Suprapubic skin (tissue), 4 donors: ENCODE measurements at regions not wholly inside any gene's neighbourhood (a gene's known extent, or its start where the extent isn't known, plus 50 kb on each side); places are given as distances from the start of the nearest gene placed in this dataset.

Experiments
- DNase-seq, 2 donors: peaks; one replicate each; pipeline ENCODE4 v3.0.0-alpha.2; 2019; ENCODE audit warnings: low spot score in 2 of 2
- H3K27ac ChIP-seq: fragments of 200-600 bp; sonication (generic); one replicate; pipeline ENCODE4 v1.5.1; 2019
- H3K27me3 ChIP-seq: fragments of 200-600 bp; sonication (generic); one replicate; pipeline ENCODE4 v1.5.1; 2019
- H3K36me3 ChIP-seq: fragments of 200-600 bp; sonication (generic); one replicate; pipeline ENCODE4 v1.5.1; 2019
- H3K4me1 ChIP-seq: fragments of 200-600 bp; sonication (generic); one replicate; pipeline ENCODE4 v1.5.1; 2019
- H3K4me3 ChIP-seq: fragments of 200-600 bp; sonication (generic); one replicate; pipeline ENCODE4 v1.5.1; 2019; ENCODE audit warnings: mild to moderate bottlenecking
- H3K9me3 ChIP-seq: fragments of 200-600 bp; sonication (generic); one replicate; pipeline ENCODE4 v1.5.1; 2019
- EP300 ChIP-seq: sonication (generic); formaldehyde crosslinking; IDR thresholded peaks from one replicate; pipeline ENCODE4 v1.6.1; 2017; ENCODE audit warnings: antibody characterized with exemption
- POLR2A ChIP-seq, 2 donors: fragments of 450-650 bp; IDR thresholded peaks; one replicate each; pipeline ENCODE4 v1.6.1; 2017; ENCODE audit warnings: antibody characterized with exemption in 2 of 2, mild to moderate bottlenecking in 2 of 2, moderate library complexity in 2 of 2
- POLR2AphosphoS5 ChIP-seq, 3 donors: sonication (generic); formaldehyde crosslinking; IDR thresholded peaks; one replicate each; pipeline ENCODE4 v1.6.1; 2017; ENCODE audit warnings: antibody characterized with exemption in 3 of 3
- WGBS: methylation state at CpG from one replicate; pipeline ENCODE4 v1.1.5; 2018; 5-methylcytosine and 5-hydroxymethylcytosine counted together
- TF ChIP-seq, protein P1 (sequence below), 2 donors: fragments of 200-600 bp in 1 of 2; fragments of 450-650 bp in 1 of 2; sonication (generic) in 1 of 2; IDR thresholded peaks; one replicate each; pipeline ENCODE4 v1.5.1; 2016 to 2019; ENCODE audit warnings: antibody characterized with exemption in 2 of 2, mild to moderate bottlenecking in 1 of 2, moderate library complexity in 1 of 2

GRCh38 chr1:228884196-228884595 lies 148.9 kb downstream of the RHOU start:
- no peak overlapping the region for H3K27ac ChIP-seq
- no peaks in the 10 kb centered on the region for H3K9me3 ChIP-seq
- no peaks in the 10 kb centered on the region for H3K36me3 ChIP-seq
- no peaks in the 10 kb centered on the region for H3K4me1 ChIP-seq
- no peak overlapping the region for H3K4me3 ChIP-seq
- TF ChIP-seq POLR2A (IDR thresholded peaks at IDR 0.05) (no peak), POLR2AphosphoS5 (IDR thresholded peaks at IDR 0.05) (no peak), EP300 (no peak)
- TF ChIP-seq, protein P1, sequence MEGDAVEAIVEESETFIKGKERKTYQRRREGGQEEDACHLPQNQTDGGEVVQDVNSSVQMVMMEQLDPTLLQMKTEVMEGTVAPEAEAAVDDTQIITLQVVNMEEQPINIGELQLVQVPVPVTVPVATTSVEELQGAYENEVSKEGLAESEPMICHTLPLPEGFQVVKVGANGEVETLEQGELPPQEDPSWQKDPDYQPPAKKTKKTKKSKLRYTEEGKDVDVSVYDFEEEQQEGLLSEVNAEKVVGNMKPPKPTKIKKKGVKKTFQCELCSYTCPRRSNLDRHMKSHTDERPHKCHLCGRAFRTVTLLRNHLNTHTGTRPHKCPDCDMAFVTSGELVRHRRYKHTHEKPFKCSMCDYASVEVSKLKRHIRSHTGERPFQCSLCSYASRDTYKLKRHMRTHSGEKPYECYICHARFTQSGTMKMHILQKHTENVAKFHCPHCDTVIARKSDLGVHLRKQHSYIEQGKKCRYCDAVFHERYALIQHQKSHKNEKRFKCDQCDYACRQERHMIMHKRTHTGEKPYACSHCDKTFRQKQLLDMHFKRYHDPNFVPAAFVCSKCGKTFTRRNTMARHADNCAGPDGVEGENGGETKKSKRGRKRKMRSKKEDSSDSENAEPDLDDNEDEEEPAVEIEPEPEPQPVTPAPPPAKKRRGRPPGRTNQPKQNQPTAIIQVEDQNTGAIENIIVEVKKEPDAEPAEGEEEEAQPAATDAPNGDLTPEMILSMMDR (IDR thresholded peaks at IDR 0.05): no peak
- no peak for DNase-seq
- no peaks in the 10 kb centered on the region for H3K27me3 ChIP-seq
- WGBS: 98% methylated on average over 5 of the region's 5 CpGs

- Histone ChIP-seq H3K4me3 (no peak overlapping the region), H3K27ac (no peak overlapping the region), H3K27me3 (no peaks in the 10 kb centered on the region), H3K9me3 (no peaks in the 10 kb centered on the region), H3K4me1 (no peaks in the 10 kb centered on the region), H3K36me3 (no peaks in the 10 kb centered on the region)
- DNase-seq: no peak
- WGBS: 90% methylated on average over 4 of the region's 4 CpGs
- TF ChIP-seq, protein P1 (IDR thresholded peaks at IDR 0.05): no peak
- no peak for TF ChIP-seq POLR2AphosphoS5 (IDR thresholded peaks at IDR 0.05)
- no peak for TF ChIP-seq EP300
- no peak for TF ChIP-seq POLR2A (IDR thresholded peaks at IDR 0.05)
Observed at GRCh38 chr1:228884615-228885566, 149.6 kb downstream of the RHOU start.

DNA sequence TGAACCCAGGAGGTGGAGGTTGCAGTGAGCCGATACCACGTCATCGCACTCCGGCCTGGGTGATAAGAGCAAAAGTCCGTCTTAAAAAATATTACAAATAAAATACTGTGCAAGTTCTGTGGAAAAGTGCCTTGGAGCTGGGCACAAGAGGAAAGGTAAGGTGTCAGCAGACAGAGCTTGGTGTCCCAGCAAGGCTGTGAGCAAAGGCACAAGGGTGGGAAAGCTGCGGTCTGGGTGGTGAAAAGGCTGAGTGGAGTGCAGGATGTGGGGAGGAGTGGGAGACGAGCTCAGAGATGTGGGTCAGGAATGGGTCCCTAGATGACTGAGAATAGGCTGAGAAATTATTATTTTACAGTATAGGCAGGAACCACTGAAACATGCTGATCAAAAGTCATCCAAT lies 150.6 kb downstream of the RHOU start:
- Histone ChIP-seq H3K27ac (no peak overlapping the region), H3K9me3 (no peaks in the 10 kb centered on the region), H3K27me3 (no peaks in the 10 kb centered on the region), H3K36me3 (no peaks in the 10 kb centered on the region), H3K4me1 (no peaks in the 10 kb centered on the region), H3K4me3 (no peak overlapping the region)
- TF ChIP-seq EP300: no peak
- no peak for TF ChIP-seq POLR2A (IDR thresholded peaks at IDR 0.05)
- no peak for TF ChIP-seq POLR2AphosphoS5 (IDR thresholded peaks at IDR 0.05)
- TF ChIP-seq, protein P1 (IDR thresholded peaks at IDR 0.05): no peak
- DNase-seq: no peak
- 91% methylated on average over 7 of the region's 7 CpGs for WGBS

GRCh38 chr1:228887101-228887500 lies 151.8 kb downstream of the RHOU start:
- TF ChIP-seq POLR2AphosphoS5 (IDR thresholded peaks at IDR 0.05): no peak
- WGBS: 68% methylated on average over 5 of the region's 5 CpGs
- DNase-seq: no peak
- no peak overlapping the region for H3K4me3 ChIP-seq
- no peaks in the 10 kb centered on the region for H3K4me1 ChIP-seq
- no peak overlapping the region for H3K27ac ChIP-seq
- no peaks in the 10 kb centered on the region for H3K36me3 ChIP-seq
- H3K9me3 ChIP-seq: no peaks in the 10 kb centered on the region
- H3K27me3 ChIP-seq: no peaks in the 10 kb centered on the region

DNA sequence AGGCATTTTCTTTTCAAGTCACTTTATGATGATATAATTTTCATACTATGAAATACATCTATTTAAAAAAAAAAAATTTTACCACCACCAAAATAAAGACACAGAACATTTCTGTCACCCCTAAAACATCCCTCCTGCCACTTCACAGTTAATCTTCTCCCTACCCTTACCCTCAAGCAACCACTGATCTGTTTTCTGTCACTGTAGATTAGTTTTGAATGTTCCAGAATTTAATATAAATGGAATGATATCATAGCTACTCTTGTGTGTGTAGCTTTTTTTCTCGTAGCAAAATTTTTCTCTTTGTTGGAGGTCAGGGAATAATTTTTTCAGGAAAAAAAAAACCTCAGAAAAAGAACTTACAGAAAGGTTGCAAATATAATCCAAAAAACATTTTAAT lies 152.7 kb downstream of the RHOU start:
- no peaks in the 10 kb centered on the region for H3K36me3 ChIP-seq
- no peaks in the 10 kb centered on the region for H3K4me1 ChIP-seq
- H3K9me3 ChIP-seq: no peaks in the 10 kb centered on the region
- WGBS: 52% methylated on average over 1 of the region's 1 CpG
- no peak for DNase-seq
- no peak overlapping the region for H3K4me3 ChIP-seq
- no peaks in the 10 kb centered on the region for H3K27me3 ChIP-seq
- H3K27ac ChIP-seq: no peak overlapping the region
- TF ChIP-seq EP300 (no peak), POLR2A (IDR thresholded peaks at IDR 0.05) (no peak), POLR2AphosphoS5 (IDR thresholded peaks at IDR 0.05) (no peak)
- TF ChIP-seq, protein P1 (IDR thresholded peaks at IDR 0.05): no peak
